WTC11 (cell line): ENCODE measurements at regions not wholly inside any gene's neighbourhood (a gene's known extent, or its start where the extent isn't known, plus 50 kb on each side); places are given as distances from the start of the nearest gene placed in this dataset.

Source experiments
- ATF3 ChIP-seq: sonication (generic); formaldehyde crosslinking; conservative IDR thresholded peaks from 2 replicates; pipeline ENCODE4 v1.8.1; 2022; ENCODE audit warnings: mild to moderate bottlenecking, missing genetic modification reagents
- CTCF ChIP-seq: fragments of 200-600 bp; IDR thresholded peaks from 2 replicates; pipeline ENCODE4 v1.8.0; 2022; ENCODE audit warnings: antibody characterized with exemption
- HMGA2 ChIP-seq: fragments of 250-450 bp; sonication (Bioruptor Pico); IDR thresholded peaks from 2 replicates; pipeline ENCODE4 v1.4.0; 2021; ENCODE audit warnings: mild to moderate bottlenecking, moderate library complexity
- JUN ChIP-seq: sonication (generic); formaldehyde crosslinking; IDR thresholded peaks from 2 replicates; pipeline ENCODE4 v1.8.0; 2023; ENCODE audit warnings: mild to moderate bottlenecking, missing genetic modification reagents
- MXD4 ChIP-seq: fragments of 250-450 bp; sonication (Bioruptor Pico); IDR thresholded peaks from 2 replicates; pipeline ENCODE4 v1.8.0; 2021; ENCODE audit warnings: mild to moderate bottlenecking, moderate library complexity, borderline replicate concordance
- NR3C1 ChIP-seq: sonication (generic); formaldehyde crosslinking; conservative IDR thresholded peaks from 2 replicates; pipeline ENCODE4 v1.8.1; 2023; ENCODE audit warnings: low read depth, mild to moderate bottlenecking, missing genetic modification reagents
- USF2 ChIP-seq: sonication (generic); formaldehyde crosslinking; IDR thresholded peaks from 2 replicates; pipeline ENCODE4 v1.8.1; 2023; ENCODE audit warnings: mild to moderate bottlenecking, missing genetic modification reagents, moderate library complexity
- ZNF121 ChIP-seq: sonication (generic); formaldehyde crosslinking; IDR thresholded peaks from 2 replicates; pipeline ENCODE4 v1.8.0; 2023; ENCODE audit warnings: missing genetic modification reagents
- ZNF512 ChIP-seq: sonication (generic); formaldehyde crosslinking; IDR thresholded peaks from 2 replicates; pipeline ENCODE4 v1.8.1; 2022; ENCODE audit warnings: missing genetic modification reagents, borderline replicate concordance

- TF ChIP-seq USF2 (no peak), JUN (no peak), ZNF512 (CRISPR knock-in tag) (no peak), NR3C1 (CRISPR knock-in tag) (no peak), CTCF (no peak), ZNF121 (CRISPR knock-in tag) (no peak), ATF3 (CRISPR knock-in tag) (no peak), MXD4 (no peak), HMGA2 (CRISPR knock-in tag) (no peak)
Observed at GRCh38 chr5:39519566-39520231, 94.9 kb upstream of the DAB2 start.
